ENCODE measurements at regions not wholly inside any gene's neighbourhood (a gene's known extent, or its start where the extent isn't known, plus 50 kb on each side); places are given as distances from the start of the nearest gene placed in this dataset.

DNA sequence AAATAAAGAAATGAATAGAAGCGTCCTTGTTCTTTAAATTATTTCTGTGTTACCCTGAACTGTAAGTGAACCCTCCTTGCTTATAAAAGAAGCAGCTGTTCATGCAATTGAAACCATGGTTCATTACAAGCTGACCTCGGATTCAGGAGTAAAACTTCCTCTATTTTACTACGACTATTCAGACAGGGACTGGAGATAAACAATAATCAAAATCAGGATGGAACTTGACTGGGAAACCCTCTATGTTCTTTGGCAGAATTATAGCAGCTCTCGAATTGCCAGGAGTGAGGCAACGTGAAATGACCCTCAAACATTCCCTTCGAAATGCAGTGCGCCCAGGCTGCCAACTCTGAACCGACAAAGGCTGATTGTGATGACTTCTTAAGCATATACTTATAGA lies 172.1 kb downstream of the CYP26A1 start:
- TF ChIP-seq, protein P1, sequence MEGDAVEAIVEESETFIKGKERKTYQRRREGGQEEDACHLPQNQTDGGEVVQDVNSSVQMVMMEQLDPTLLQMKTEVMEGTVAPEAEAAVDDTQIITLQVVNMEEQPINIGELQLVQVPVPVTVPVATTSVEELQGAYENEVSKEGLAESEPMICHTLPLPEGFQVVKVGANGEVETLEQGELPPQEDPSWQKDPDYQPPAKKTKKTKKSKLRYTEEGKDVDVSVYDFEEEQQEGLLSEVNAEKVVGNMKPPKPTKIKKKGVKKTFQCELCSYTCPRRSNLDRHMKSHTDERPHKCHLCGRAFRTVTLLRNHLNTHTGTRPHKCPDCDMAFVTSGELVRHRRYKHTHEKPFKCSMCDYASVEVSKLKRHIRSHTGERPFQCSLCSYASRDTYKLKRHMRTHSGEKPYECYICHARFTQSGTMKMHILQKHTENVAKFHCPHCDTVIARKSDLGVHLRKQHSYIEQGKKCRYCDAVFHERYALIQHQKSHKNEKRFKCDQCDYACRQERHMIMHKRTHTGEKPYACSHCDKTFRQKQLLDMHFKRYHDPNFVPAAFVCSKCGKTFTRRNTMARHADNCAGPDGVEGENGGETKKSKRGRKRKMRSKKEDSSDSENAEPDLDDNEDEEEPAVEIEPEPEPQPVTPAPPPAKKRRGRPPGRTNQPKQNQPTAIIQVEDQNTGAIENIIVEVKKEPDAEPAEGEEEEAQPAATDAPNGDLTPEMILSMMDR (IDR thresholded peaks at IDR 0.05; ENCODE audit: insufficient read depth, low read length, poor library complexity, severe bottlenecking), result no peak
- H3K4me3 ChIP-seq (ENCODE audit: low read depth, low read length), result no peak overlapping the region
- DNase-seq (ENCODE audit: low read depth), result no peak
- H3K36me3 ChIP-seq (ENCODE audit: control insufficient read depth, insufficient read depth, low read length), result no peaks in the 10 kb centered on the region
- H3K27me3 ChIP-seq (ENCODE audit: control insufficient read depth, insufficient read depth, low read length), result no peaks in the 10 kb centered on the region

DNA sequence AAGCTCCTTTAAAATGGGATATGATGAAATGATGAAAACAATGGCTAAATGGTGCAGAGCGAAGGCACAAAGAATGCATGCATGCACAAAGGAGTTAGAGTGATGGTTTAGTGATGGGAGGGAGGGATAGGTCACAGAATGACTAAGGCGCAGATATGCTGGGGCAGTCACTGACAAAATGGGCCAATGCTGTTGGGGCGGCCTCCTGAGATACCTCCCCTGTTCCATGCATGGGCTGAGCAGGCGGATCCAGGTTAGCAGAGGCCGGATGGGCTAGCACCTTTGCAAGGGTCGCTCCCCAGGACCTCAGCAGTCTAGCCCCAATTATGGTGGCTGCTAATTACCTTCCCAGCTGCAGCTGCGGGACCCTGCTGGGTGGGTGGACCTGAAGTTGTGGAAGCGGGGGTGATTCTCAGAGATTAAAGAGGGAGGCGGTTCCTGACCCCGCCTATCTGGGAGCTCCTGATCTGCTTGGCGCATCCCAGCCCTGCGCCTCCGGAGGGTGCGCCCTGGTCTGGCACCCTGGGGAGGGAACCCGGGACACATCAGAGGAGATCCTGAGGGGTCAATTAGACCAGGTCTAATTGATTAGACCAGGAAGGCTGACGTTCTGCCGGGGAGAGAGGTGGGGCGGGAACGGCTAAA lies 175.0 kb downstream of the CYP26A1 start:
- TF ChIP-seq, protein P1 (IDR thresholded peaks at IDR 0.05; ENCODE audit: insufficient read depth, low read length, poor library complexity, severe bottlenecking), result no peak

DNA sequence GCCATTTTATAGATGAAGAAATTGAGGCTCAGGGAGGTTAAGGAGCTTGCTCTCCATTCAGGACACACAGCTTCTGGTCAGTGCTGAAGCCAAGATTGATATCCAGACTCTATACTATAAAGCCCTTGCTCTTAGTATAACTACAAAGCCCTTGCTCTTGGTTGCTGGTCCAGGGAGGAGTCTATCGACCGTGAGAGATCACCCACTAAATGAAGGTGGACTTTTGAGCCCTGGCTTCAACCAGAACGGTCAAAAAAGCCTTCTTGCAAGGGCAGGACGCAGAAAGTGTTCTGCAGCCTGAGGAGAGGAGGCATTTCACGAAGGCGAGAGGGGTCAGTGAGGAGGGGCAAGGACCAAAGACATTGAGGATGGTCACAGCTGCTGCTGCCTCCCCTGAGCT lies 176.3 kb downstream of the CYP26A1 start:
- H3K36me3 ChIP-seq (ENCODE audit: control insufficient read depth, insufficient read depth, low read length), result no peaks in the 10 kb centered on the region
- no peaks in the 10 kb centered on the region for H3K27me3 ChIP-seq (ENCODE audit: control insufficient read depth, insufficient read depth, low read length)
- TF ChIP-seq, protein P1 (IDR thresholded peaks at IDR 0.05; ENCODE audit: insufficient read depth, low read length, poor library complexity, severe bottlenecking), result no peak
- no peak overlapping the region for H3K4me3 ChIP-seq (ENCODE audit: low read depth, low read length)
- DNase-seq (ENCODE audit: low read depth), result no peak

More for the DNA sequence above, 175.0 kb downstream of the CYP26A1 start:
- no peak for DNase-seq (ENCODE audit: low read depth)
- Histone ChIP-seq H3K4me3 (ENCODE audit: low read depth, low read length) (no peak overlapping the region), H3K36me3 (ENCODE audit: control insufficient read depth, insufficient read depth, low read length) (no peaks in the 10 kb centered on the region), H3K27me3 (ENCODE audit: control insufficient read depth, insufficient read depth, low read length) (no peaks in the 10 kb centered on the region)

DNA sequence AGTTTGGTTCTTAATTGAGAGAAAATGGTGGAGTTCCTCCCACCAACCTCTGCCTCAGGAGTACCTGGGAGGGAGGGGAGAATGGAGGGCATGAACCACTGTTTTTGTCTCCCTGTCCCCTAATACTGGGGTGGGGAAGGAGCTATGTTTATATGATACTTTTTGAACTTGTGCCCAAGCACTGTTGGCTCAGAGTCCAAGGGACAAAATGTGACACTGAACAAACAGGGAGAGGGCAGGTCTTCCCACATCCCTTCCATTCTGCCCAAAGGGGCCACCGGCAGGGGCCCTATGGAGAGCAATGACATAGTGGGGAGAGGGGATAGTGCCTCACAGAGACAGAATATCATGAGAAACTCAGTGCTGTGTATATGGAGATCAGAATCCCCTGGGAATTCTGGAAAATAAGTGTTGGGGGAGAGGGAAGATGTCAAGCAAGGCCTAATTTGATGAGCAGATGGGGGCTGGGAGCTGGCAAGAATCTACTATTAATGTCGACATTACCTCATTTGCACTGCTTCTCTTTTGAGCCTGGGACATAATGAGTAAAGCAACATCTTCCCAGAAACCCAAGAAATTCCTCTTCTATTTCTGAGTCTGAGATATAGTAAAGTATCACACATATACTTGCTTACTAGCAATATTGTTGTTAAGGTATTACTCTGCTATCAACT lies 180.6 kb downstream of the CYP26A1 start:
- Histone ChIP-seq H3K27me3 (ENCODE audit: control insufficient read depth, insufficient read depth, low read length) (no peaks in the 10 kb centered on the region), H3K36me3 (ENCODE audit: control insufficient read depth, insufficient read depth, low read length) (no peaks in the 10 kb centered on the region), H3K4me3 (ENCODE audit: low read depth, low read length) (no peak overlapping the region)
- TF ChIP-seq, protein P1 (IDR thresholded peaks at IDR 0.05; ENCODE audit: insufficient read depth, low read length, poor library complexity, severe bottlenecking), result no peak
- no peak for DNase-seq (ENCODE audit: low read depth)

DNA sequence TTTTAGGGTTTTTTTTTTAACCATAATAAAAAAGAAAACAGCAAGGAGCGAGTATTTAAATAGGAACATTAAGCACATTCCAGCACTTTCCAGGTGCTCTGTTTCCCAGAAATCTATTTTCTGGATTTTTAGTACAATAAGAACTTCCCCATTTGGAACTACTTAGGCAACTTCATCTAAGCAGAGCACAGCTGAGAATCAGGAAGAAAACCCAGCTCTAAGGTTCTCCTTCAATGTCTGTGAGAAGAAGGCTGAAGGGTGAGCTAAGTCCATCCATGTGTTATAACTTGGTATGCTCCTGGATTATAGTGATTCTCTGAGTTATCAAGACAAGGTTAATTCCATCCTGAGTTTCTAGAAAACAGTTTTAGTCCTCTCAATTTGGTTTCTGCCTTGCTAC lies 181.9 kb downstream of the CYP26A1 start:
- Histone ChIP-seq H3K27me3 (ENCODE audit: control insufficient read depth, insufficient read depth, low read length) (no peaks in the 10 kb centered on the region), H3K36me3 (ENCODE audit: control insufficient read depth, insufficient read depth, low read length) (no peaks in the 10 kb centered on the region), H3K4me3 (ENCODE audit: low read depth, low read length) (no peak overlapping the region)
- TF ChIP-seq, protein P1 (IDR thresholded peaks at IDR 0.05; ENCODE audit: insufficient read depth, low read length, poor library complexity, severe bottlenecking), result no peak
- DNase-seq (ENCODE audit: low read depth), result no peak

All from kidney epithelial cell (primary cell).